GM12878 (cell line): ENCODE measurements at regions not wholly inside any gene's neighbourhood (a gene's known extent, or its start where the extent isn't known, plus 50 kb on each side); places are given as distances from the start of the nearest gene placed in this dataset.

Experiments used
- ATAC-seq: fragments of 200-7000 bp; cut with Tn5 transposase; 3 replicates; pipeline ENCODE4 v1.9.1; 2020; ENCODE audit warnings: mild to moderate bottlenecking, moderate library complexity
- BruUV-seq: library from RNA; stranded (reverse); fragments of 400-500 nt; replicated peaks from 2 replicates; lab custom pipeline; 2021; lab: Mats Ljungman, UMichigan
- CTCF ChIA-PET: fragments of 300-600 bp; sonication (Branson Sonifier 250); formaldehyde crosslinking; extraction: SDS; loops from one replicate; lab custom pipeline; 2021; ENCODE audit warnings: inconsistent platforms; lab: Yijun Ruan, JAX
- POLR2A ChIA-PET: fragments of 350-600 bp; formaldehyde crosslinking; extraction: SDS; loops from one replicate; lab custom pipeline; 2021; ENCODE audit warnings: inconsistent platforms; lab: Charles Lee
- RAD21 ChIA-PET: fragments of 300-600 bp; sonication (Branson Sonifier 250); formaldehyde crosslinking; loops from one replicate; lab custom pipeline; 2023; ENCODE audit warnings: antibody characterized with exemption; ENCODE audit not compliant: unreplicated experiment; lab: Charles Lee
- SMC1A ChIA-PET: fragments of 300-600 bp; sonication (Branson Sonifier 250); formaldehyde crosslinking; loops from one replicate; lab custom pipeline; 2023; ENCODE audit not compliant: unreplicated experiment, uncharacterized antibody; lab: Charles Lee
- DNase-seq: peaks from one replicate; pipeline ENCODE4 v3.0.0-alpha.2; 2011; ENCODE audit warnings: low read depth, low spot score
- FAIRE-seq: peaks from 3 replicates; lab custom pipeline; 2011; peaks lifted over from hg19 to GRCh38; lab: Jason Lieb, UNC
- H2AFZ ChIP-seq: 2 replicates; pipeline ENCODE4 v1.6.0; 2011; ENCODE audit warnings: low read depth, low read length, control low read depth; ENCODE audit not compliant: control insufficient read depth
- H3K27ac ChIP-seq: 2 replicates; pipeline ENCODE4 v1.5.1; 2011; ENCODE audit warnings: control low read depth; ENCODE audit not compliant: control insufficient read depth, insufficient read depth
- H3K27me3 ChIP-seq, 2 experiments: replicated peaks in 1 of 2; 2 replicates each; pipeline versions ENCODE4 v1.6.0 to v1.6.1; 2011; ENCODE audit warnings: low read length in 1 of 2; ENCODE audit not compliant: control insufficient read depth in 2 of 2, insufficient read depth in 2 of 2
- H3K36me3 ChIP-seq, 2 experiments: 2 replicates each; pipeline ENCODE4 v1.5.1; 2011; ENCODE audit warnings: low read length in 1 of 2; ENCODE audit not compliant: control insufficient read depth in 2 of 2, insufficient read depth in 2 of 2
- H3K4me1 ChIP-seq: 2 replicates; pipeline ENCODE4 v1.6.1; 2011; ENCODE audit warnings: mild to moderate bottlenecking, low read length, moderate library complexity, mixed read lengths; ENCODE audit not compliant: control insufficient read depth, insufficient read depth
- H3K4me2 ChIP-seq: 2 replicates; pipeline ENCODE4 v1.6.0; 2011; ENCODE audit warnings: control low read depth; ENCODE audit not compliant: control insufficient read depth, insufficient read depth
- H3K4me3 ChIP-seq: fragments of 200-600 bp; sonication (generic); 2 replicates; pipeline ENCODE4 v1.5.1; 2016
- H3K79me2 ChIP-seq: 2 replicates; pipeline ENCODE4 v1.6.0; 2011; ENCODE audit warnings: low read length; ENCODE audit not compliant: control insufficient read depth, insufficient read depth
- H3K9ac ChIP-seq: 2 replicates; pipeline ENCODE4 v1.8.0; 2011; ENCODE audit warnings: low read length, control low read depth, mixed read lengths; ENCODE audit not compliant: control insufficient read depth, insufficient read depth
- H3K9me3 ChIP-seq: replicated peaks from 3 replicates; pipeline ENCODE4 v1.5.1; 2011; ENCODE audit warnings: mild to moderate bottlenecking, low read length; ENCODE audit not compliant: control insufficient read depth, insufficient read depth
- H4K20me1 ChIP-seq: 2 replicates; pipeline ENCODE4 v1.6.0; 2011; ENCODE audit not compliant: control insufficient read depth, insufficient read depth
- CEBPB ChIP-seq, 2 experiments: fragments of 150-350 bp in 1 of 2; IDR thresholded peaks; 2 replicates each; pipeline ENCODE4 v1.6.1; 2012 to 2014; ENCODE audit warnings: low read depth in 2 of 2, low read length in 2 of 2, borderline replicate concordance in 1 of 2, inconsistent platforms in 1 of 2
- ESRRA ChIP-seq: IDR thresholded peaks from 2 replicates; pipeline ENCODE4 v1.6.1; 2012; ENCODE audit warnings: mild to moderate bottlenecking, low read length, improper control_type of control experiment
- PRDM15 ChIP-seq: fragments of 450-650 bp; formaldehyde crosslinking; IDR thresholded peaks from 2 replicates; pipeline ENCODE4 v1.4.0; 2020; ENCODE audit warnings: mild to moderate bottlenecking, moderate library complexity
- SIN3A ChIP-seq: IDR thresholded peaks from 2 replicates; pipeline ENCODE4 v1.6.1; 2012; ENCODE audit warnings: low read depth, low read length, improper control_type of control experiment
- SPI1 ChIP-seq: IDR thresholded peaks from 2 replicates; pipeline ENCODE4 v1.6.1; 2011; ENCODE audit warnings: low read depth, mild to moderate bottlenecking, low read length, moderate library complexity, borderline replicate concordance; ENCODE audit not compliant: insufficient read depth
- SRF ChIP-seq, 2 experiments: IDR thresholded peaks; 2 replicates each; pipeline ENCODE4 v1.6.1; 2011; ENCODE audit warnings: low read depth in 2 of 2, low read length in 2 of 2, mild to moderate bottlenecking in 1 of 2, moderate library complexity in 1 of 2
- STAT3 ChIP-seq: IDR thresholded peaks from 2 replicates; pipeline ENCODE4 v1.6.1; 2011; ENCODE audit warnings: low read depth, low read length, improper control_type of control experiment
- ZZZ3 ChIP-seq: IDR thresholded peaks from 2 replicates; pipeline ENCODE4 v1.6.1; 2011; ENCODE audit warnings: low read depth; ENCODE audit not compliant: control insufficient read depth, insufficient read length
- WGBS: methylation state at CpG from one replicate; pipeline ENCODE4 v1.1.6; 2016; ENCODE audit warnings: low lambda C conversion rate; ENCODE audit not compliant: insufficient replicate concordance, insufficient coverage; ENCODE audit errors: missing lambda C conversion rate; 5-methylcytosine and 5-hydroxymethylcytosine counted together
- in situ Hi-C: fragments of 300-500 bp; cut with MboI; formaldehyde crosslinking; loops from 9 replicates; pipeline ENCODE4 v1.14.3; 2018; ENCODE audit warnings: mixed read lengths
- intact Hi-C: fragments of 100-400 bp; cut with micrococcal nuclease; formaldehyde crosslinking; loops from one replicate; pipeline ENCODE4 v1.14.2; 2022; ENCODE audit not compliant: unreplicated experiment

- Histone ChIP-seq H3K36me3 (no peaks in the 10 kb centered on the region), H3K27ac (no peak overlapping the region), H3K4me3 (no peak overlapping the region), H4K20me1 (no peaks in the 10 kb centered on the region), H3K9me3 (no peaks in the 10 kb centered on the region), H2AFZ (no peak overlapping the region), H3K4me2 (no peak overlapping the region), H3K27me3 (no peaks in the 10 kb centered on the region), H3K79me2 (no peaks in the 10 kb centered on the region), H3K4me1 (no peaks in the 10 kb centered on the region), H3K9ac (no peak overlapping the region)
- intact Hi-C loops, result no loop called here
- 0% methylated on average over 1 of the region's 1 CpG for WGBS
- in situ Hi-C loops, result no loop called here
- ATAC-seq, result no peak
- FAIRE-seq, result no peak
- no TSS peak for BruUV-seq
- RAD21 ChIA-PET, result no interaction called here
- POLR2A ChIA-PET, result no interaction called here
- TF ChIP-seq SPI1 (no peak), SIN3A (no peak), ESRRA (no peak), ZZZ3 (no peak), STAT3 (no peak), PRDM15 (CRISPR knock-in tag) (no peak), CEBPB (IDR thresholded peaks at IDR 0.05; ENCODE audit: borderline replicate concordance in 1 of 2, low read depth in 2 of 2, low read length in 2 of 2) (no peak), SRF (IDR thresholded peaks at IDR 0.05; ENCODE audit: low read depth in 2 of 2, low read length in 2 of 2) (no peak)
- no peak for DNase-seq
- CTCF ChIA-PET, result no interaction called here
- SMC1A ChIA-PET, result no interaction called here
These were observed 332.2 kb upstream of the ST6GAL2 start for GRCh38 chr2:107218208-107218607.
